Right lobe of liver (tissue), 6 donors: ENCODE measurements at regions not wholly inside any gene's neighbourhood (a gene's known extent, or its start where the extent isn't known, plus 50 kb on each side); places are given as distances from the start of the nearest gene placed in this dataset.

Source experiments
- ATAC-seq, 4 donors: fragments of 200-7000 bp; cut with Tn5 transposase; one replicate each; pipeline ENCODE4 v1.9.1; 2020; ENCODE audit warnings: mild to moderate bottlenecking in 4 of 4, moderate library complexity in 4 of 4
- DNase-seq, 3 donors: peaks; one replicate each; pipeline ENCODE4 v3.0.0-alpha.2; 2020
- H3K27ac ChIP-seq, 3 donors: fragments of 200-600 bp; one replicate each; pipeline ENCODE4 v1.8.0; 2022
- H3K27me3 ChIP-seq, 2 donors: fragments of 200-600 bp; one replicate each; pipeline ENCODE4 v1.8.0; 2022
- H3K36me3 ChIP-seq, 4 donors: fragments of 200-600 bp; sonication (generic) in 1 of 4; one replicate each; pipeline versions ENCODE4 v1.5.1 to v1.8.0; 2017 to 2022; ENCODE audit warnings: control low read depth in 1 of 4
- H3K4me1 ChIP-seq, 4 donors: fragments of 200-600 bp; sonication (generic) in 1 of 4; one replicate each; pipeline versions ENCODE4 v1.5.1 to v1.8.0; 2017 to 2022; ENCODE audit warnings: control low read depth in 1 of 4
- H3K4me3 ChIP-seq, 3 donors: fragments of 200-600 bp; one replicate each; pipeline ENCODE4 v1.8.0; 2022
- H3K9me3 ChIP-seq, 4 donors: fragments of 200-600 bp; sonication (generic) in 1 of 4; one replicate each; pipeline versions ENCODE4 v1.5.1 to v1.8.0; 2017 to 2022; ENCODE audit warnings: control low read depth in 1 of 4
- CTCF ChIP-seq, 4 donors: fragments of 200-600 bp in 3 of 4; fragments of 450-650 bp in 1 of 4; IDR thresholded peaks; one replicate each; pipeline versions ENCODE4 v1.5.1 to v1.8.0; 2016 to 2022; ENCODE audit warnings: antibody characterized with exemption in 4 of 4, mild to moderate bottlenecking in 2 of 4
- POLR2A ChIP-seq: fragments of 450-650 bp; IDR thresholded peaks from one replicate; pipeline ENCODE4 v1.6.1; 2017; ENCODE audit warnings: antibody characterized with exemption, mild to moderate bottlenecking
- WGBS: methylation state at CpG from one replicate; pipeline ENCODE4 v1.1.6; 2018; ENCODE audit warnings: low coverage, low lambda C conversion rate; ENCODE audit not compliant: insufficient coverage; ENCODE audit errors: missing lambda C conversion rate; 5-methylcytosine and 5-hydroxymethylcytosine counted together
- intact Hi-C, 2 donors: fragments of 100-400 bp; cut with DNase I; formaldehyde crosslinking; loops; one replicate each; pipeline versions ENCODE4 v1.11.2 to v1.14.1; 2022
- donor health status: DM: no; HTN: yes; CAD: no.
- donor health status: DM: no; HTN: no; CAD: no.
- donor health status: DM: no; HTN: no; CAD: no.
- donor health status: DM: no; HTN: yes; CAD: no.
- donor health status: DM: no; HTN: yes; CAD: no.

DNA sequence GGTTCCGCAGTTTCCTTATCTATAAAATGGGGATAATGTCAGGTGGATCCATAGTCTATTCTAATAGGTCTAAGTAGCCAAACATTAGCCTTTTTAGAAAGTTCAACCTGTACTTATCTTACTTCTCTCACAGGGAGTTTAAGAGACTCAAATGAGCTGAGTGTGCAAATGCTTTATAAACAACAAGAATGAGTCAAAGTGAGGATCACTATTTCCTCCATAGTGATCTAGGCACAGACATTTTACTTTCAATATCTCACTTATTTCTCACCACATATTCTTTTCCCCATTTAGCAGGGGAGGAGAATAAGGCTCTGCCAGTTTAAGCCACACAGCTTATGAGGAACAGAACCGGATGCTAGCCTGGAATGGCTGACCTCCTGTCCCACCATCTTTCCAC, 92.1 kb upstream of the LMO4 start:
- intact Hi-C loops = no loop called here
- no peak for ATAC-seq
- 62% methylated on average over 2 of the region's 2 CpGs for WGBS
- DNase-seq = no peak
- no peaks in the 10 kb centered on the region for H3K4me1 ChIP-seq
- H3K9me3 ChIP-seq = no peaks in the 10 kb centered on the region
- no peaks in the 10 kb centered on the region for H3K27me3 ChIP-seq
- H3K27ac ChIP-seq = no peak overlapping the region
- H3K36me3 ChIP-seq = no peaks in the 10 kb centered on the region
- no peak overlapping the region for H3K4me3 ChIP-seq
- TF ChIP-seq POLR2A (no peak), CTCF (IDR thresholded peaks at IDR 0.05) (no peak)

GRCh38 chr1:87239997-87240605, 88.6 kb upstream of the LMO4 start:
- intact Hi-C loops = no loop called here
- Histone ChIP-seq H3K4me3 (no peak overlapping the region), H3K27me3 (no peaks in the 10 kb centered on the region), H3K4me1 (no peaks in the 10 kb centered on the region), H3K9me3 (no peaks in the 10 kb centered on the region), H3K27ac (no peak overlapping the region), H3K36me3 (no peaks in the 10 kb centered on the region)
- DNase-seq = no peak
- WGBS = 48% methylated on average over 2 of the region's 2 CpGs
- TF ChIP-seq CTCF (IDR thresholded peaks at IDR 0.05) = no peak
- TF ChIP-seq POLR2A = no peak
- no peak for ATAC-seq

DNA sequence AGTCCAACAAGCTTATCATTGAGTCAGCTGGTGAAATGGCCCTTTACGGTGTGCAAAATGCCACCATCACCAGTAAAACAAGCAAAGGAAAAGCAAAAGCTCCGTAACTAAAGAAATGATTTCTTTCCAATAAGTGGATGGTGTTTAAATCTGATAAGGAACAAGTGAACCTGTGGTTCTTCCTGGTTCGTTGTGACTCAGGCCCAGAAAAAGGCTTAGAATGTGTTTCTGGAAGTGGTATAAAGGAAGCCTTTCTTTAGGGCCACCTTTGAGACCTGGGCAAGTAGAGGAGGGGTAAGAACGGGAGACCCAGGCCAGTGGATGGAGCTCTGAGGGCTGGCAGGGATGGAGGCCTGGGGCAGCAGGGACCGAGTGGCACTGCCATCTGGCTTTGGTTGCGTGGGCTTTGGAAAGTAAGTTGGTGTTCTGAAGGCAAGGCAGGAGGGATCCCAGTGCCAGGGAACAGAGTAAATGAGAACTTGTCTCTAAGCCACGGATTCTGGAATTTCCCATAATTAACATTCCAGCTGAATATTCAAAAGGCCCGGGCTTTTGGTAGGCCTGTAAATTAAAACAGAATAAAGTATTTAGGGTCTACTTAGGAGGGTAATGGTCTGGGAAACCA, 87.9 kb upstream of the LMO4 start:
- Histone ChIP-seq H3K9me3 (no peaks in the 10 kb centered on the region), H3K27ac (no peak overlapping the region), H3K36me3 (no peaks in the 10 kb centered on the region), H3K4me3 (no peak overlapping the region), H3K4me1 (no peaks in the 10 kb centered on the region), H3K27me3 (no peaks in the 10 kb centered on the region)
- 69% methylated on average over 8 of the region's 8 CpGs for WGBS
- intact Hi-C loops = no loop called here
- DNase-seq (no peak), ATAC-seq (no peak)
- TF ChIP-seq POLR2A (no peak), CTCF (IDR thresholded peaks at IDR 0.05) (no peak)

DNA sequence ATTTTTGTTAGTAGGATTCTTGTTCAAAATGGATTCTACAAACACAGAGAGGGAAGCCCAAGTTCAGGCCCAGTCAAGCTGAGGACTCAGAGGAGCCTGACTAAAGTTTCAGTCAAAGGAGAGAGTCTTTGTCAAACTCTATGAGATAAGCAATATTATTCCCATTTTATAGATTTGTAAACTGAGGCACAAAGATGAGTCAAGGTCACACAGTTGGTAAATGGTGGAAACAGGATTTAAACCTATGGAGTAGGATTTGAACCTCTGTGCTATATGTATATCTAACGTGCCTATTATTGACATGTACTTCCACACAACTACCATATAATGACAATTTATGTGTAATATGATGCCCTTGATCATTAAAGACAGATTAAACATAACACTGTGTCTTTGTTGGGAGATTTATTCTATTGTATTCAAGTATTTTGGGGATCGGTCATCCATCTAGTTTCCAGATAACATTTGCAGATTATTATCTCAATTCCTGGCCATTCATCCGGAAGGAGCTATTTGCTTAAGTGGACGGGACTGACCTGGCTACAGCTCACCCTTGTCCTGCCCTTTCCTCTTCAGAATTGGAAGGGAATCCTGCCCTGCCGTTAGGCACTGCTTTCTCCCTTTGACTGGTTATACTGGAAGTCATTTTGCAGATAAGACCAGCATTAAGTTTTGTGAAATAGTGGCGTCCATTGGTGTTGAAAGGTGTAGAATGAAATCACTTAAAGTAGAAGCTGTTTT, 86.1 kb upstream of the LMO4 start:
- no peaks in the 10 kb centered on the region for H3K27me3 ChIP-seq
- H3K4me1 ChIP-seq = no peaks in the 10 kb centered on the region
- intact Hi-C loops = no loop called here
- no peaks in the 10 kb centered on the region for H3K36me3 ChIP-seq
- WGBS = 49% methylated on average over 6 of the region's 6 CpGs
- H3K4me3 ChIP-seq = no peak overlapping the region
- H3K27ac ChIP-seq = no peak overlapping the region
- DNase-seq (no peak), ATAC-seq (no peak)
- TF ChIP-seq POLR2A (no peak), CTCF (IDR thresholded peaks at IDR 0.05) (no peak)
- no peaks in the 10 kb centered on the region for H3K9me3 ChIP-seq
